ENCODE measurements at regions not wholly inside any gene's neighbourhood (a gene's known extent, or its start where the extent isn't known, plus 50 kb on each side); places are given as distances from the start of the nearest gene placed in this dataset.
A peak's percentile ranks its signal among the peaks of the same experiment; 100 is the strongest.
"Not testable (repeated sequence)": the region's sequence is repeated elsewhere in the genome, so short reads cannot be mapped to it uniquely, and the experiment has no call there.

DNA sequence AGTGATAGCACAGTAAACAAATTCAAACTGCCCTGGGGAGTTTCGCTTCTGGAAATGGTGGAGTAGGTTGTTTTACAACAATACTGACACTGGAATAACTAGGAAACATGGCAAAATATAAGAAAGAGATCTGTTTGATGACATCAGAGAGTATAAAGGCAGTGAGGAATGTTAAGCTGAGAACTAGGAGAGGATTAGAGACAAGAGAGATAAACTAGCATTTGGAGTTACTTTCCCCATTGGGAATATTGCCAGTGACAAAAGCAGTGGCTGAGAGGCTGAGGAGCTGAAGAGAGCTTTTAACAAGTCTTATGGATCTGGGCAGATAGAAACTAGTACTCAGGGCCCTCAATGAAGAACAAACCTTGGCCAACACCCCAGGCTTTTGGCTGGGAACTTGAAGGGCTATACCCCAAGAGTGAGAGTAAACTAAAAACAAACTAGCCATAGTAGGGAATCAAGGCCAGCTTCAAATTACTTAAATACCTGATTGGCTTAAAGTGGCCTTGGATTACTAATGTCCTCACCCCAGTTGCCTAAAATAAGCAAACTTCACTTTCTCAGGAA, 280.4 kb downstream of the KLF13 start:
- no peak for DNase-seq

DNA sequence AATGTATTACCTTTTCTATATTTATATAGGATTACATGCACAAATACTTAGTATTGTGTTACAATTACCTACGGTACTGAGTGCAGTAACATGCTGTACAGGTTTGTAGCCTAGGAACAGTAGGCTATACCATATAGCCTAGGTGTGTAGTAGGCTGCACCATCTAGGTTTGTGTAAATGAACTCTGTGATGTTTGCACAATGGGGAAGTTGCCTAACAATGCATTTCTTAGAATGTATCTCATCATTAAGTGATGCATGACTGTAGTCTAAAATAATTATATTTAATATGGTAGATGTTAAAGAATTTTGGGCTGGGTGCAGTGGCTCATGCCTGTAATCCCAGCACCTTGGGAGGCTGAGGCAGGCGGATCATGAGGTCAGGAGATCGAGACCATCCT, 281.0 kb downstream of the KLF13 start:
- DNase-seq: no peak

DNA sequence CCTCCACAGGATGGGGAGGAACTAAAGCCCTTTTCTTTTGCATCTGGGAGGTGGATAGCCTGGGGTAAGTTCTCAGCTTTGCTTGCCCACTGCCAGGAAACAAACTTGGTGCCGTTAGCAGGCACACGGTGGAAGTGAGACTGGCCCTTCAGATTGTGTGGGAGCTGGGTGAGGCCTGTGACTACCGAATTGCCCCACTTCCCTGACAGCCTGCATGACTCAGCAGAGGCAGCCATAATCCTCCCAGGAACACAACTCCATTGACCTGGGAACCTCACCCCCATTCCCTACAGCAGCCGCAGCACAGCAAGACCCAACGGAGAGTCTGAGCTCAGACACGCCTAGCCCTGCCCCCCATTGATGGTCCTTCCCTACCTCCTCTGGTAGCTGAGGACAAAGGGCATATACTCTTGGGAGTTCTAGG, 282.6 kb downstream of the KLF13 start:
- DNase-seq: no peak

DNA sequence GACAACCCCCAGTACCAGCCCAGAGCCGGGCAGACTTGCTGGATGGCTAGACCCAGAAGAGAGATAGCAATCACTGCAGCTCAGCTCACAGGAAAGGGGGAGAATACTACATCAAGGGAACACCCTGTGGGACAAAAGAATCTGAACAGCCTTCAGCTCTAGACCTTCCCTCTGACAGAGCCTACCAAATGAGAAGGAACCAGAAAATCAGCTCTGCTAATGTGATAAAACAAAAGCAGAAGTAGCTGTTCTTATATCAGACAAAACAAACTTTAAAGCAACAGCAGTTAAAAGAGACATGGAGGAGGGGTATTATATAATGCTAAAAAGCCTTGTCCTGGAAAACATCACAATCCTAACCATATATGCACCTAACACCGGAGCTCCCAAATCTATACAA, 283.3 kb downstream of the KLF13 start:
- no peak for DNase-seq

DNA sequence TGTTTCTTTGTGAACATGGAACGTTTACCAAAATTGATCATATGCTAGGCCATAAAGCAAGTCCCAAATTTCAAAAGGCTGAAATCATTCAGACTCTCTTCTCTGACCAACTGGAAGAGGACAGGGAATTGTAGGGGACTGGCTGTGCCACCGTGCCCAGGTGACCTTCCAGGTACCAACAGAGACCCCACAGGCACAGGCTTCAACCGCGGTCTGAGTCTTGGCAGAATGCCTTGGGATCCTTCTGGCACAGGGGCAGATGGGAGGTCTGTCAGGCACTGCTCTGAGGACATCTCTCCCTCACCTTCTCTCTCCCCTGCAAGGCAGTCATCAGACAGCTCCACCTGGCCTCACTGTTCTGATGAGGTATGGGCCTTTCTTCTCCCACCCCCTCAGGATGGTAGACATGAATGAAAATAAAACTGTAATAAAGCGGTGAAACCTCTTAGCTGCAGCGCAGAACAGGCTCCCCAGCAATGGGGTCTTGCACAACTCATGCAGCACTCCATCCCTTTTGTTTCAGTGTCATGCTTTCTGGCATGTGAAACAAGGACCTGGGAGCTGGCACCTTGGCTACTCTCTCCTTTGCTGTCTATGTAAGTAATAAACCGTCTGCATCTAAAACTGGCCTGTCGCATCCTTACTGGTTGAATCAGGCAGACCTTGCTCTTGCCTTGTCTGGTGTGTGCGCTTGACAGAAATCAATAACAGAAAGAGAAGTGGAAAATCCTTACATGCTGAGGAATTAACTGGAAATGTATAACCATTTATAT, 289.2 kb downstream of the KLF13 start:
- no peak for DNase-seq

DNA sequence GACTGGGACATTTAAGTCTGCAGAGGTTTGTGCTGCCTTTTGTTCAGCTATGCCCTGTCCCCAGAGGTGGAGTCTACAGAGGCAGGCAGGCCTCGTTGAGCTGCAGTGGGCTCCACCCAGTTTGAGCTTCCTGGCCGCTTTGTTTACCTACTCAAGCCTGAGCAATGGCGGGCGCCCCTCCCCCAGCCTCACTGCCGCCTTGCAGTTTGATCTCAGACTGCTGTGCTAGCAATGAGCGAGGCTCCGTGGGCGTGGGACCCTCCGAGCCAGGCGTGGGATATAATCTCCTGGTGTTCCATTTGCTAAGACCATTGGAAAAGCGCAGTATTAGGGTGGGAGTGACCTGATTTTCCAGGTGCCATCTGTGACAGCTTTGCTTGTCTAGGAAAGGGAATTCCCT, 296.7 kb downstream of the KLF13 start:
- not testable (repeated sequence) for DNase-seq

DNA sequence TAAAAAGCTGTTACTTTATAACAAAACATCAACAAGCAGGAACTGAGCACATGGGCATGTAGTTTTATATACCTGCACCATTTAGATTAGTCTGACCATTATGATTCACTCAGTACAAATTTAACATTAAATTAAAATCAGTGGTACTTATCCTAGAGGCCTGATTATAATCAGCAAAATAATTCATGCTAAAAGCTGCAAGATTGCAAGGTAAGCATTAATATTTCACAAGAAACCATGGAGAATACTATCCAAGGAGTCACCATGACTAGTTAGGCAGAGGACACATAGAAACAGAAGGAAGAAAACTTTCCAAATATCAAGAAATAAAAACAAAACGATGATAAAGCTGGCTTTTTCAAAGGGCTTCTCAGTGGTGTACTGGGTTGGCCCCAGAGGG, 297.5 kb downstream of the KLF13 start:
- DNase-seq: not testable (repeated sequence)

DNA sequence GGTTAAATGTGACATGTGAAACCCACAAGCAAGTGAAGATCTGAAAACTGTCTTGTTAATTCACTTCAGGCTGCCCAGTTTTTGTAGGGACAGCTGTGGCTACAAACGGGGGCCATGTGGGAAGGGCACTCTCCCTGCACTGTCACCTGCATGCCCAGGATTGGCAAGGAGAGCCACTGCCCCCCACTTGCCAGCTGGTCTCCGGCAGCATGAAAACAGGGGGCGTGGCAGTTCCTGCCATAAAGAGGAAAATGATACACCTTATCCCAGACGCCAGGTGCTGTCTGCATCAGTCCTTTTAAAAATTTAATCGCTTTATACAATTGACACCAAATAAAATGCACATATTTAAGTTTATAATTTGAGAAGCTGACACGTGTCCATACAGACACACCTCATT, 309.1 kb downstream of the KLF13 start:
- DNase-seq: not testable (repeated sequence)

DNA sequence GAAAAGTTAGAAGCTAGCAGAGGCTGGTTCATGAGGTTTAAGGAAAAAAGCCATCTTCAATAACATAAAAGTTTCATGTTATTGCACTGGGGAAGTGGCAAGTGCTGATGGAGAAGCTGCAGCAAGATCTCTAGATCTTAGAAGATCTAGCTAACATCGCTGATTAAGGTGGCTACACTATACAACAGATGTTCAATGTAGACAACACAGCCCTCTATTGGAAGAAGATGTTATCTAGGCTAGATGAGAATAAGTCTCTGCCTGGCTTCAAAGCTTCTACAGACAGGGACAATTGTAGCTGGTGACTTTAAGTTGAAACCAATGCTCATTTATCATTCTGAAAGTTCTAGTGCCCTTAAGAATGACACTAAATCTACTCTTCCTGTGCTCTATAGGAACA, 310.3 kb downstream of the KLF13 start:
- not testable (repeated sequence) for DNase-seq

DNA sequence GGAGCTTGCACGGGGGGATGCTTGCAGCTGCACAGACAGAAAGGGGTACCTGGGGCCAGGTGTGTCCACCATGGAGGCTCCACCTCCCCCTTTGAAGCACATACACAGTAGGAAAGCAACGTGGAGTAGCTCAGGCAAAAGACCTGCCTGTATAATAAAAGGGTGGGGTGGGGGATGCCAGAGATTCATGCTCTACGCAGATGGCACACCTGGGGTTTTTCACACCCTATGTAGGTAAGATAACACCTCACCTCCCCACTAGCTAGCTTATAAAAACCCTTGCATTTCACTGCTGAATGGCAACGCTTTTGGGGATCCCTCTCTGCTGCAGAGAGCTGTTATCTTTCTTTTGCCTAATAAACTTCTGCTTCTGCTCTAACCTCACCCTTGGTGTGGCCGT, 317.3 kb downstream of the KLF13 start:
- DNase-seq: not testable (repeated sequence)

DNA sequence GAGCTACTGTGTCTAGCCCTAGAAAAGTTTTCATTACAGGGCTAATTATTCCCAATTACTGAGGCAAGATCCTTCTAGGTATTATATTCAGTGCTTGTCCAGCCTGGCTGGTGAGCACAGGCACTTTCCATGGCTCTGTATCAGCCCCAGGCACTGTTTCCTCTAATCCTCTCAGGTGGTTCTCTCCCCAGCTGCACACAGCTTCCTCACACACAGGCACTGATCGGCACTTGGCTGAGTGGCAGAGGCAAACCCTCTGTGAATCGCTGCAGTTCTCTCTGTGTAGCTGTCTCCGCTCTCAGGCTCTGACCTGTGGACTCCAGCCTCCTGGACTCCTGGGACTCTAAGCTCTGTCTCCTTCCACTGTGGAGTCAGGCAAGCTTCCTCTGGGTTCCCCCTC, 318.1 kb downstream of the KLF13 start:
- not testable (repeated sequence) for DNase-seq

DNA sequence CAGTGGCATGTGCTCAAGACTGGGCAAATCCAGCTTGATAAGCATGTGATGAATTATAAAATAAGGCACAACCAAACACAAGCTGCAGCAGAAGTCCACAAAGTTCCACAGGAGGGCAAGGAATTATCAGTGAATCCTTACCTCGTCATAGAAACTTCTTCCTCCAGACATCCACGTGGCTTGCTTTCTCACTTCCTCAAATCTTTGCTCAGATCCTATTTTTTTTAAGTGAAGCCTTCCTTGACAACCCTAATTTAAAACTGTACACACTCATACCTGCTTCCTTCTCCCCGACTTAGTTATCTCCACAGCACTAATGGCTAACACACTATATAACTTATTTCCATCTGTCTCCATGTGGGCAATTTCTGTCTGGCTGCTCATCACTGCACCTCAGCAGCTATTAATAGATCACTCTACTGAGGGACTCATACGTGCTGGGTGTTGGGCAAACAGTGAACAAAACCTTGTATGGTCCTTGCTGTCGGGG, 320.7 kb downstream of the KLF13 start:
- DNase-seq: not testable (repeated sequence)

DNA sequence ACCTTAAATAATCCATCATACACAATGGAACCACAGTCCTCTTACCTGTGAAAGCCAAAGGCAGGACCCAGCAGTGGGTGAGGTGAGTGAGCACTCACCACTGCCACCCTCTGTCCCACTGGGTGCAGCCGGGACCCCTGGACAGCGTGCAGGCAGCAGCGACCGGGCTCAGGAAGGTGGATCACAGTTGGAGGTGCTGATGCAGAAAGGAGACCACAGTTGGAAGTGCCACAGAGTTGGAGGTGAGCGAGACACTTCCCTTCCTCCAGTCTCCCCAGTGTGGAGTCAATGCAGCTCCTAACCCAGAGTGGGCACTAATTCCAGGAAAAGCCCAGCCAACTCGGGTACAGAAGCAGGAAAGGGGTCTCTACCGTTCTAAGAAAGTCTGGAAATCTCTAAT, 323.0 kb downstream of the KLF13 start:
- DNase-seq: not testable (repeated sequence)

DNA sequence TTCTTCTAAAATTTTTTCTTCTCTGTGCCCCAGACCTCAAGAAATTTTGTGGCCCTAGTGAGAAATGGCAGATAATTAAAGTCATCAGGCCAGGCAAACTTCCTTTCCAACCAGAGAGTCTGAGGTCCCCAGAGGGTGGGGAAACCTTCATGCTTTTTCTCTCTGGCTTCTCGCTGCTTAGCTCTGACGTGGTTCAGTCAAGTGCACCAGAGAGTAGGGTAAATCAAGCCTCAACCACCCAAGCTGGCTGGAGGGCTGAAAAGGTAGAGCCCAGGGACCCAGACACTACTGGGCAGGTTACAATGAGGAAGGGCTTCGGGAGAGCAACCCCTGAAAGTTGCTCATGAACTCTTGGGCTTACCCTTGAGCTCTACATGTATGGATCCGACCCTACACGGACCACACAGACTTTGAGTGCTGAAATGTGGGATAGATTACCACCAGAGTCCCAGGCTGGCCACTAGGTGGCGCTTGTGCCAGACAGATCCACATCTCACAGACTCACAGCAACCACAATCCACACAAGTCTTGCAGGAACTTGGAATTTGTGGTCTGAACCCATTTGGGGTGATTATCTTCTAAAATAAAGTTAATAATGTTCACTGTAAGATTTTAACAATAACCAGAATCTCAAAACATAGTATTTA, 323.5 kb downstream of the KLF13 start:
- DNase-seq: peak; percentile 43 to 57

DNA sequence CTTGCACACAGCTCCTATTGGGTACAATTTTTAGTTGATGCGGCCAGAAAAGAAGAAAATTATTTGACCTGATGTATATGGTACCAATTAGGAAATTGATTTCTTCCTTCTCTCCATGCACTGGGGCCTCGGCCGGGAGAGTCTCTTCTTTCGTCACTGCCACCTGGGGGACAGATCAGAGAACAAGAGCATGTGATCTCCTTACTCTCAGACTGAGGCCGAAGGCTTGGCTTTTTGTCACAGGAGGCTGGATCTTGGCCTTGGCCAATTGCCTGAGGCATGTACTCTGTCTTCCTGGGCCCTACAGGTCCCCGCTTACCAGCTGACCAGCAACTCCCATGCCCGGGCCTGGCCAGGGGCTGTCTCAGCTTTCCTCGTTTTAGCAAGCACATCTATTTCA, 330.3 kb downstream of the KLF13 start:
- DNase-seq: not testable (repeated sequence)

DNA sequence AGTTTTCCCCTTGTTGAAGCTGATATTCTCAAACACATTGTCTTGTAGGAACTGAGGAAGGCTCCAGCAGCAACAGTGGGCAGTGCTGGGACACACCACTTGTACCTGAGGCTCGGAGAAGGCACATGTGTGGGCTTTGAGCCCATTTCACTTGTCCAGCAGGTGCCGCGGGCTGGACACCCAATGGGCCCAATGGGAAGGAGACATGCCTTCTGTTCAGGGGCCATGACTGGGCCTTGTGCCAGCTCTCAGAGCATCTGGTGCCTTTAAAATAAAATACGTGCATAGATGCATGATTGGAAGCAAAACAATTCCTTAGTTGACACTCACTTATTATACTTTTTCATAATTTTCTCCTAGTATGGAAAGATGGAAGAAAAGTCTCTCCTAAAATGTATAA, 334.2 kb downstream of the KLF13 start:
- no peak for DNase-seq

DNA sequence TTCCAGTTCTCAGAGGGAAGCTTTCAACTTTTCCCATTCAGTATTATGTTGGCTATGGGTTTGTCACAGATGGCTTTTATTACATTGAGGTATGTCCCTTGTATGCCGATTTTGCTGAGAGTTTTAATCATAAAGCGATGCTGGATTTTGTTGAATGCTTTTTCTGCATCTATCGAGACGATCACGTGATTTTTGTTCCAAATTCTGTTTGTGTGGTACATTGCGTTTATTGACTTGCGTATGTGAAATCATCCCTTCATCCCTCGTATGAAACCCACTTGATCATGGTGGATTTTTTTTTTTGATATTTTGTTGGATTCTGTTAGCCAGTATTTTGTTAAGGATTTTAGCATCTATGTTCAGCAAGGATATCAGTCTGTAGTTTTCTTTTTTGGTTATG, 339.1 kb downstream of the KLF13 start:
- DNase-seq: not testable (repeated sequence)

DNA sequence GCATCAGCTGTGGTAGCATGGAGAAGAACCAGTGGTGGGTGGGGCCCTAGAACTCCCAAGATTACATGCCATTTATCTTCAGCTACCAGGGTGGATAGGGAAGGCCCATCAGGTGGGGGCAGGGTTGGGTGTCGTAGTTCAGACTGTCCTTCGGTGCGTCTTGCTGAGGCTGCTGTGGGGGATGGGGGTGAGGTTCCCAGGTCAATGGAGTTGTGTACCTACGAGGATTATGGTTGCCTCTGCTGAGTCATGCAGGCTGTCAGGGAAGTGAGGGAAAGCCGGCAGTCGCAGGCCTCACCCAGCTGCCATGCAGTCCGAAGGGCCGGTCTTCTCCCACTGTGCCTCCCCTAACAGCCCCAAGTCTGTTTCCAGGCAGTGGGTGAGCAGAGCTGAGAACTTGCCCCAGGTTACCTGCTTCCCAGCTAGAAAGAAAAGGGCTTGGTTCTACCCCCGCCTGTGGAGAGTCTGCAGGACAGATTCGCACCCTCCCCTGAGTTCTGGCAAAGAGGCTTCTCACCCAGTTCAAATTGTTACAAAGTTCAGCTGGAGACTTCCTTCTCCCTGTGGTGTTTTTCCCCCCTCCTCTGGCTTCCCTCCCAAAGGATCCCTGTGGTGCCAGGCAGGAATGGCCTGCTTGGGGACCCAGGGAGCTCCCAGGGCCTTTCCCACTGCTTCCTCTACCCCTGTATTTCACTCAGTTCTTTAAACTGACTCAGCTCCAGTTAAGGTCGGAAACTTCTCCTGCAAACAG, 342.7 kb downstream of the KLF13 start:
- not testable (repeated sequence) for DNase-seq

DNA sequence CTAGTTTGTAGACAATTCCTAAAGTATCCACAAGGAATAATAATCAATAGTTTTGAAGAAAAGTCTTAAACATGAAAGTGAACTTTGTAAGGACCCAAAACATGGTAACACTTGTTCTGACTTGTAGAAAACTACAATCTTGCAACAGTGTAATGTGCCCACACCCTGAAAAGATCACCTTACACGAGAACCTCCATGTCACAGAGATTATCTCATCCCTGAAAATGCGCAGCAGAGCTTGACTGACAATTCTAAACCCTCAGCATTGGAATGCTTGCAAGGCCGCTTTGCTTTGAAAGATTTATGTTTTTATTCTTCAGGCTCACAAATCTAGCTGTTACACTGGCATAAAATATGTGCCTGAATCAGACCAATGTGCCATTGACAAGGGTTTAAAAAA, 346.6 kb downstream of the KLF13 start:
- not testable (repeated sequence) for DNase-seq

DNA sequence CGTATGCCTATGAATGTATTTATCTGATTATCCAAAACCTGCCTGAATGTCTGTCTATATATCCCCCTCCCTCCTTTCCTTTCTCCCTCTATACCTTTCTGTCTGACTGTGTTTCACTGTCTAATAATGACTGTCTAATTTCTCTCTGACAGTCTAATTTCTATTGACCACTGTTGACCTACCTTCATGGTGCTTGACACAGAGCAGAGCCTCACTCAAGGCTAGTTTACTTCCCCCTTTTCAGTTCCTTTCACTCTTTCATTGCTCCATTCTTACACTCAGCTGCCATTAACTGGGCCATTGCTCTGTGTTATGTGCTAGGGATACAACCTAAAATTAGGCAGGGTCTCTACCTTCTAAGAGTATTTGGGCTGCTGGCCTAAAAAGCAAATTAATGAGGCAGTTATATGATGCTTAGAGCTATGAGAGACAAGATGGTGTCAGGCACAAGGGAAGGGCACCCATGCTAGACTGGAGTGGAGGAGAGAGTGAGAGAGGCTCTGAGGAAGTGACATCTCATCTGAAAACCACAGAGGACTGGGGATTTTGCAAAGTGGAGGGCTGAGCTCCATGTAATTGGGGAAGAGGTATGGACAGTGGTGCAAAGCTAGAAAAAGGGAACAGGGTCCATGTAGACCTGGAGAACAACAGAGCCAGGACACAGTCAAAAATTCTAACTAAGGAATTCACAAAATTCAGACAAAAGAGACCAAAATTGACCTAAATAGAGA, 348.6 kb upstream of the CHRNA7 start:
- DNase-seq: not testable (repeated sequence)

DNA sequence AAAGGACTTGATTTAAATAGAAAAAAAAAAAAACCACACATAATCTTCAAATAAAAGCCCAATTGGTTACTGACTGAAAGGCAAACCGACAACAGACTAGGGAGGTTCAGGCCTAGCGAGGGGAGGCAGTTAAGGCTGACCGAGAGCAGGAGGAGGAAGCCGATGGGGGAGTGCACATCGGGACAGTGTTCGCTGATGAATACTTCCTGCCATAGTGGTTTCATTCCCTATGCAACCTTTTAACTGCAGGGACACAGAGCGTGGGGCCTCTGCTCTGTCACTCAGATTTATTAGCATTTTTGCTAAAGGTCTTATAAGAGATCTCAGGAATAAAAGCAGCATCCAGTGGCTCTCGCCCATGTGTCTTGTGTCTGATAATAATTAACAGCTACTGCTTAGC, 343.2 kb upstream of the CHRNA7 start:
- DNase-seq: not testable (repeated sequence)

DNA sequence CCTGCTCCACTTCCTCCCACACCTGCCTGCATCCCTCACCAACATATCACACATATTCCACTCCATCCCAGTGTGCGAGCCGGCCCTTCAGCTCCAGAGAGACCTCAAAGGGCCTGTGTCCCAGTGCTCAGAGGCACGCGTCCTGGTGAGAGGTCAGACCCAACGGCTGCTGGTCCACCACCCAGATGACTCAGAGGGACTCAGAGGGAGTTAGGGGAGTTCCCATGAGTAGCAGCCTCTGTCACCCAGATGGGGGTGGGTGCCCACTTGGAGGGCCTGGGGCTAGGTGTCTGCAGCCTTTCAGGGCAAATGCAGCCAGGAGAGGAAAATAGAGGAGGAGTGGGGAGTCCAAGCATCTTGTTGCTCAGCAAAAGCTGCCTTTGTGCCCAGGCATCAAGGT, 333.8 kb upstream of the CHRNA7 start:
- DNase-seq: not testable (repeated sequence)

Data from activated CD4-positive, alpha-beta T cell treated with anti-CD3 and anti-CD28 coated beads, Interleukin-2, amount 50 U/mL, for 48 hours (primary cell).